ENCODE measurements at regions not wholly inside any gene's neighbourhood (a gene's known extent, or its start where the extent isn't known, plus 50 kb on each side); places are given as distances from the start of the nearest gene placed in this dataset.

DNA sequence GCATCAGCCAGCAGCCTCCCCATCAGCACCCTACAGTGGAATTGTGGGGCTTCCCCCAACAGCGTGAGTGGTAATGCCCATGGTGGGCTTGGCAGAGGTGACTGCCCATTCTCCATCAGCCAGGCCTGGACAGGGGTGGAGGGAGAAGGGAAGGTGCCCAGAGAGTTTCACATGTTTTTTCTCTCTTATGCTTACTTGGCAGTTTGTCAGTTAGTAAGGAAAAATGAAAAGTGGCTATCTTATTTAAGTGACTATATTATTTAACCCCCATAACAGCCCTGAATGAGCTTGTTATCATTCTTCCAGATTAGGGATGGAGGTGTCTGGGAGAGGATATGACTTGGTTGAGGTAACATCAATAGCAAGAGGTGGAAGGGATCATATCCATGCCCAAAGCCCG lies 921.7 kb downstream of the GRID1 start:
- TF ChIP-seq GATA2 (IDR thresholded peaks at IDR 0.05; ENCODE audit: low read depth, low read length) (no peak), GATA3 (IDR thresholded peaks at IDR 0.05; ENCODE audit: low read depth, low read length) (no peak)
